ENCODE measurements at regions not wholly inside any gene's neighbourhood (a gene's known extent, or its start where the extent isn't known, plus 50 kb on each side); places are given as distances from the start of the nearest gene placed in this dataset.

DNA sequence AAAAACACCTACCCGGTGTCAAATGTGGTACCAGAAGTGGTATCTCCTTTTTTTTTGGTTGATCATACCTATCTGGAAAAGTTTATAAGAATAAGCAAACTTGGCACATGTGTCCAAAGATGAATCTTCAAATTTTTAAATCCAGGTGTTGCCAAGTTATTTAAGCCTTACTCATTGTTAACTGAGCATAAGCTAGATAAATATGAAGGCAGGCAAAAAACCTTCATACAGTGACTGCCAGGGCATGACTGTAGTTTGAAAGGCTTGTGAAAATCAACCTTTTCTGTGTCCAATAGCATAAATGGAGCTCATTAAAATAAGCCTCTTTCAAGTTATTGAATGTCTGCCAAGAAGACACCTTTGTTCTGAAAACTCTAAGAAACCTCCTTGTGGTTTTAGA is 699.2 kb downstream of the DOK5 start:
- no peak for ATAC-seq
- DNase-seq (ENCODE audit: low spot score in 2 of 2) = no peak
- H3K36me3 Mint-ChIP-seq = no peaks in the 10 kb centered on the region
- peaks cover 6 to 17% of the 10 kb centered on the region in 2 donors for H3K9me3 Mint-ChIP-seq
- H3K27ac Mint-ChIP-seq = no peak overlapping the region

DNA sequence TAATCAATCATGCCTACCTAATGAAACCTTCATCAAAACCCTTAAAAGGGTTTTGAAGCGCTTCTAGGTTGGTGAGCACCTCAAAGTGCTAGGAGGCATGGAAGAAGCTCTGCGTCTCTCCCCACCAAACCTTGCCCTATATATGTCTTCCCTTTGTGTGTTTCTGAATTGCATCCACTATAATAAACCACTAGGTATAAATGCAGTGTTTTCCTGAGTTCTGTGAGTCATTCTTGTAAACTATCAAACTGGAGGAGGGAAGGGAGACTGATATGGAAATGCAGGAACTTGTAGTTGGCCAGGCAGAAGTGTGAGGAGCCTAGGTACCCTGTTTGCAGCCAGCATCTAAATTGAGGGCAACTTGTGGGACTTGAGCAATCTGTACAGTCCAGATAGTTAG is 698.8 kb downstream of the DOK5 start:
- H3K9me3 Mint-ChIP-seq = peaks cover 6 to 17% of the 10 kb centered on the region in 2 donors
- ATAC-seq = no peak
- no peaks in the 10 kb centered on the region for H3K36me3 Mint-ChIP-seq
- no peak overlapping the region for H3K27ac Mint-ChIP-seq
- no peak for DNase-seq (ENCODE audit: low spot score in 2 of 2)

DNA sequence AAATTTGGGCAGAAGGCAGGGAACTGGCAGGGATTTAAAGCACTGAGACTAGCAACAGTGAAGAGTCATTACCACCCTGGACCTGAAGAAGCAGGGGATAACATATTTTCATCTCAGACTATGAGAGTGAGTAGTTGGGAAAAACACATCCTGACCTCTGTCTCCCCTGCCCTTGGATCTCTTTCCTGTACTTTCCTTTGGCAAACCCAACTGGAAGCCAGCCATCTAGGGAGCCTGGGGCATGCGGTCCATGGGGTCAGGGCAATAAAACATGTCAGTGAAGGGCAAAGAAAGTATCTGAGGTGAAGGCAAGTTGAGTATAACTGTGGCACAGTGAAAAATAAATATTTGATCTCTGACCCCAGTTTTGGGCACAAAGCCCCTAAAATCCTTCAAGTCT is 698.2 kb downstream of the DOK5 start:
- Mint-ChIP-seq H3K9me3 (peaks cover 6 to 17% of the 10 kb centered on the region in 2 donors), H3K27ac (no peak overlapping the region), H3K36me3 (no peaks in the 10 kb centered on the region)
- ATAC-seq (no peak), DNase-seq (ENCODE audit: low spot score in 2 of 2) (no peak)

DNA sequence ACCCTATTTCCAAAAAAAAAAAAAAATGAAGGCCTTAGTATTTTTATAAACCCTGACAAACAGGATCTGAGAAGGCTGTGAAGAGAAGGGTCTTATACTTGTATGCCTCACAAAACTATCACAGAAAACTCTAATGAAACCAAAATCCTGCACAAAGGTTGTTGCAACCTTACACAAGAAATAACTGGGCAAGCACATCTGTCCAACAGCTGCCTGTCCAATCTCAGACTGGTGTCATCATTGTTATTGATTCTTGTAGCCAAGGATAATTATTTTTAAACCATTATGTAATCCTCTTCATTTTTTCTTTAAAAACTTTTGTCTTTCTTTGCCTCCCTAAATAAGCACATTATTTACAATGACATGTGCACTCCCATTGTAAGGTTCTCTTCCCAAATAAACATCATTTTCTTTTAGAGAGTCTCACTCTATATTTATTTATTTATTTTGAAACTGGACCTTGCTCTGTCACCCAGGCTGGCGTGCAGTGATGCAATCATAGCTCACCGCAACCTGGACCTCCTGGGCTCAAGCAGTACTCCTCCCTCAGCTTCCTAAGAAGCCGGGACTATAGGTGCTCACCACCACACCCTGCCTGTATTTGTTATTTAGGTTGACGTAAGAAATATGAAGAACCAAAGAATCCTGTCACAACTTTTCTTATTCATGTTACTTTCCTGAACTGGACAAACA is 697.1 kb downstream of the DOK5 start:
- no peaks in the 10 kb centered on the region for H3K36me3 Mint-ChIP-seq
- DNase-seq (ENCODE audit: low spot score in 2 of 2) (no peak), ATAC-seq (no peak)
- no peak overlapping the region for H3K27ac Mint-ChIP-seq
- H3K9me3 Mint-ChIP-seq = peaks cover 6 to 14% of the 10 kb centered on the region in 2 donors

DNA sequence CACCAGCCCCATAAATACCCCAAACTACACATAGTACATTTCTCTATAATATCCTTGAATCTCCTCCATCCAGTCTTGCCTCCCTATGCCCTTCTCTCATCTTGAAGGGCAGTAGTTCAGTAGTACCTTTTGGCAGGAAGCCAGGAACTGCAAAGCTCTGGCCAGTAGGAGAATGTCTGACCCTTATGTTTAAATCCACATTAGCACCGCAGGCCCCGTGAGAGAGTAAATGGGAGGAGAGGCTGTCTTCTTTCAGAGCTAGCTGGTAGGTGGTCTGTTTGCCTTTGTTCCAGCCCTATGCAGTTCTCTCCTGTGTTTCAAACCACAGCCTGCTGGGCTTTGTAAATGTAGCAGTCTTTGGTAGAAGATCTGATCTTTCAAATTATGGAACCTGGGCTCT is 690.7 kb downstream of the DOK5 start:
- peaks cover 0 to 2% of the 10 kb centered on the region in 2 donors for H3K9me3 Mint-ChIP-seq
- DNase-seq (ENCODE audit: low spot score in 2 of 2) = no peak
- no peak for ATAC-seq
- no peaks in the 10 kb centered on the region for H3K36me3 Mint-ChIP-seq
- no peak overlapping the region for H3K27ac Mint-ChIP-seq

DNA sequence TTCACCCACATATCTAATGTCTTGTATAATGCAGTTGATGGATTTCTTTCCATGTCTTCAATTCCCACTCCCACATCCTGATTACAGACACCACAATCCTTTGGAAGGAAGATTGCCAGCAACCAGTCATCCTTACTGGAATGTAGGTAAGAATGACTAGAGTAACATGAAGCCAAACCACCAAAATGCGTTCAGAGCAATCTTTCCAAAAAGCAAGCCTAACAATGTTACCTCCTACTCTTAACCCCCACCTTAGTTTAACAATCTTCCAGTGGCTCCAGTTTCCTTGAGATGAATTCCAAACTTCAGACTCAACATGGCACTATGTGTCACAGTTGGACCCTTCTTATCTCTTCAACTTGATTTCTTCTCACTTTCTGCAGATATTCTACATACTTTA is 685.6 kb downstream of the DOK5 start:
- Mint-ChIP-seq H3K27ac (no peak overlapping the region), H3K36me3 (no peaks in the 10 kb centered on the region), H3K9me3 (peaks cover 10 to 17% of the 10 kb centered on the region in 2 donors)
- no peak for DNase-seq (ENCODE audit: low spot score in 2 of 2)
- no peak for ATAC-seq

DNA sequence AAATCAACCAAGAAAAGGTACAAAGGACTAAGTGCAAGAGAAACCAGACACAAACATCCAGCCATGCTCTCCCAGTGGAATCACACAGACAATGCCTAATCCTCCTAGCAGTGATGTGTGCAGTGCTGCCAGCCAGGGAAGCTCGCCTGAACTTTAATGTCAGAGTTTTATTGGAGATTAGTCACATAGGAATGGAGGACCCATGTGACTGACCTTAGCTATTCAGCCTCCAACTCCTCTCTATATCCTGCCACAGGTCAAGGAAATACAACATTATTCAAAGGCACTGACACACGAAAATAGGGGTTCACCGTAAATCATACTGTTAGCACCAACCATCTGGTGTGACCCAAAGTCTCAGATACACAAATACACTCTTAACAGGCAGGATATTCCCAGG is 684.6 kb downstream of the DOK5 start:
- H3K27ac Mint-ChIP-seq = no peak overlapping the region
- peaks cover 10 to 18% of the 10 kb centered on the region in 2 donors for H3K9me3 Mint-ChIP-seq
- DNase-seq (ENCODE audit: low spot score in 2 of 2) (no peak), ATAC-seq (no peak)
- no peaks in the 10 kb centered on the region for H3K36me3 Mint-ChIP-seq

DNA sequence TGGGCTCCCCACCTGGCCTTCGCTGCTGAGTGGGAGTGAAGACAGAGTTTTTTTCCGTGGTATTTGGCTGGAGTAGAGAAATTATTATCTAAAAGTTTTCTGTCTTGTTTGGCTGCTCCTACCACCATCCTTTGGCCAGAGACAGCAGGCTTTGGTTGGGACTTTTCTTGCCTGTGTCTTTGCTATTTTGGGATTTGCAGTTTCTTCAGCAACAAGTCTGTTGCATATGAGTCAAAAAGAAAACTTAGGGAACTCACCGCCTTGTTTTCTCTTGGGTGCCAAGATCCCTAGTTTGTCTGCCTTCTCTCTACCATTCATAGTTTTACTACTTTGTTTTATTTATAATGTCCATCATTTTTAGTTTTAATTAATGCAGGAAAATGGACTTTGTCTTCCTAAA is 683.8 kb downstream of the DOK5 start:
- peaks cover 10 to 18% of the 10 kb centered on the region in 2 donors for H3K9me3 Mint-ChIP-seq
- no peak for ATAC-seq
- DNase-seq (ENCODE audit: low spot score in 2 of 2) = no peak
- no peaks in the 10 kb centered on the region for H3K36me3 Mint-ChIP-seq
- H3K27ac Mint-ChIP-seq = no peak overlapping the region

DNA sequence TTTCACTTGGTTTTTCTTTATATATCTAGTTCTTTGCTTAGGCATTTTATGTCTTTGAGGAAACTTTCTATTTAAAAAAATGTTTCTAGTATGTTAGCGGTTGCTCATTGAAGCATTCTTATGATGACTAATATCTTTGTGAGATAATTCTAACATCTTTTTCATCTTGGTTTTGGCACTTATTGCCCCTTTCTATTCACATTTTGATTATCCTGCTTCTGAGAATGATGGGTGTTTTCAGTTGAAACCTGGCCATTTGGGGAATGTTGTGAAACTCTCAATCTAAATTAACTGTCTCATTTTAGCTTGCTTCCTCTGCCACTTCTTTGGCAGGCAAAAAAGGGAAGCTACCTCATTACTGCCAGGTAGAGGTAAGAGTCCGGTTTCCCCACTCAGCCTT is 683.1 kb downstream of the DOK5 start:
- Mint-ChIP-seq H3K27ac (no peak overlapping the region), H3K36me3 (no peaks in the 10 kb centered on the region), H3K9me3 (peaks cover 12 to 21% of the 10 kb centered on the region in 2 donors)
- ATAC-seq = no peak
- DNase-seq (ENCODE audit: low spot score in 2 of 2) = no peak

DNA sequence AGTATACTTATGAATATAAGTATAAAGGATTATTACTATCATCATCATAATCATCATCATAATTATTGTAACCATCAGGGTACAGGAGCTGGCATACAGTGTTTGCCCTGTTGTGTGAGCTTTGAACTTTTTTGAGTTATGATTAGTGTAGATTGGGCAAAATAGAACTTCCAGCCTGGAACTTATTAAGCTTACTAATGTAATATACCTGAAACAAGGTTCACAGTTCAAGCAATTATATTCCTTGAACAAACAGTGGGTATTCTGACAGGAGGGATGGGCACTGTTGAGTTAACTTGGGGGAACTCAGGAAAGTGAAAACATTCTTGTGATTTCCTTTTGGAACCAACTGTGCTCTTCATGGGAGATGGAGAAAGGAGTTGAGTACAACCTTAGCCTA is 680.0 kb downstream of the DOK5 start:
- no peaks in the 10 kb centered on the region for H3K36me3 Mint-ChIP-seq
- peaks cover 18 to 24% of the 10 kb centered on the region in 2 donors for H3K9me3 Mint-ChIP-seq
- H3K27ac Mint-ChIP-seq = no peak overlapping the region
- no peak for DNase-seq (ENCODE audit: low spot score in 2 of 2)
- ATAC-seq = no peak

DNA sequence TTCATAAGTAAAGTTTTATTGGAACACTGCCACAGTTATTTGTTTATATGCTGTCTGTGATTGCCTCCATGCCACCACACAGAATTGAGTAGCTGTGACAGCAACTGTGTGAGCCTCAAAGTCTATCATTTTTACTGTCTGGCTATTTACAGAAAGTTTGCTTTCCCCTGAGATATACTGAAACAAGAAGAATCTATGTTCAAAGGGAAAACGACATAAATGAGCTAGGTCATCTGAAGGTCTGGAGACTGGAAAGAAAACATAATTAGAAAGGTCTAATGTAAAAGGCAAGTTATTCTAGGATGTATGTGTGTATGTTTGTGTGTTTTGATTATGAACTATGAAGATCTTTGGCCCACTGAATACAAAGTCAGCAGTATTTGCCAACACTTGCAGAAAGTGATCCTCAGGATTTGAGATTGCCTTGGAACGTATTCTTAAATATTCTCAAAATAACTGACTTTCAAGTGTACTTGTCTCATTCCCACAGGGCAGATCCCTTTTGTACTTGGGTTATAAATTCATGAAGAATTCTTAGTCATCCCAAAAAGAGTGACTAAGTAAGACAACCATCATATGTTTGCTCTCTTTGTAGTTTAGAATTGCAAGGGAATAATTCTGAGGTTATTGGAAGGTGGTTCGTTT is 677.7 kb downstream of the DOK5 start:
- H3K9me3 Mint-ChIP-seq = peaks cover 18 to 25% of the 10 kb centered on the region in 2 donors
- DNase-seq (ENCODE audit: low spot score in 2 of 2) (no peak), ATAC-seq (no peak)
- H3K27ac Mint-ChIP-seq = no peak overlapping the region
- no peaks in the 10 kb centered on the region for H3K36me3 Mint-ChIP-seq

DNA sequence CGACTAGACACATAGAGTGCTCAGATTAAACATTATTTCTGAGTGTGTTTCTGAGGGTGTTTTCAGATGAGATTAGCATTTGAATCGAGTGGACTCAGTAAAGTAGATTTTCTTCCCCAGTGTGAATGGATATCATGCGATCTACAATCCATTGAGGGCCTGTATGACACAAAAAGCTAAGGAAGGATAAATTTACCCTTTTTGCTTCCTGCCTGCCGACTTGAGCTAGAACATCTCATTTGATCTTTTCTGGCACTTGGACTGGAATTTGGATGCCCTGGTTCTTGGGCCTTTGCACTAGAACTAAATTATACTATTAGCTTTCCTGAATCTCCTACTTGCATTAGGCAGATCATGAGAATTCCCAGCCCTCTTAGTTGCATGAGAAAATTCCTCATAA is 675.8 kb downstream of the DOK5 start:
- Mint-ChIP-seq H3K36me3 (no peaks in the 10 kb centered on the region), H3K27ac (no peak overlapping the region), H3K9me3 (peaks cover 9 to 20% of the 10 kb centered on the region in 2 donors)
- DNase-seq (ENCODE audit: low spot score in 2 of 2) = no peak
- ATAC-seq = no peak

DNA sequence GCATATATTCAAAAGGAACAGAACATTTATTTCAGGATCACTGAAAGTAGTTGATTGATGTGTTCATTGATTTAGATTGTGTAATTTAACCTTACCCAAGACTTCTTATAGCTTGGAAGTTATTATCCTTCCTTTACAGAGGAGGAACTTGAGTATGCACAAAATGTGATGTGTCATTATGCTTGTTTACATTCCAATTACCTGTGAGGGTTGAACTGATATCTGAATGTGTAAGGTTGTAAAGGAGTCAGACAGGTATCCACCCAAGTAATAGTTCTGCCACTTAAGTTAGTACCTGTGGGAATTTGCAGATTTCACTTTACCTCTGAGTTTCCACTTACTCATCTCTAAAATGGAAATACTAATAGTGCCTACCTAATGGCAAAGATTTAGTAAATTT is 668.2 kb downstream of the DOK5 start:
- DNase-seq (ENCODE audit: low spot score in 2 of 2) (no peak), ATAC-seq (no peak)
- peaks cover 0 to 11% of the 10 kb centered on the region in 2 donors for H3K9me3 Mint-ChIP-seq
- H3K36me3 Mint-ChIP-seq = no peaks in the 10 kb centered on the region
- no peak overlapping the region for H3K27ac Mint-ChIP-seq

DNA sequence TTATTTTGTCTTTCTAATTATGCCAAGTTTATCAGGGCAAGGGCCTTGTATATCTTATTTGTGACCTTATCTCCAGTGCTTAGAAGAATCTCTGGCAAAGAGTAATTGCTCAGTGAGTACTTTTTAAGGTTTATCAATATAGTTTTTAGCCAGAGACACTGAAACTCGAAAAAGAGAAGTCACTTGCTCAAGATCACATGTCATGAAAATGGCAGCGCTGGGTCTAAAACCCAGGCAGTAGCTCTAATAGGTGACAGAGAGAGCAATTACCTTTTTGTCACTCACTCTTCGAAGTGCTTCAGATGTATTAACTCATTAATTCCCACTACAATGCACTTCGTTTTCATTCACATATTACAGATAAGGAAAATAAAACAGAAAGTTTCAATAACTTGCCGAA is 667.5 kb downstream of the DOK5 start:
- H3K36me3 Mint-ChIP-seq = no peaks in the 10 kb centered on the region

DNA sequence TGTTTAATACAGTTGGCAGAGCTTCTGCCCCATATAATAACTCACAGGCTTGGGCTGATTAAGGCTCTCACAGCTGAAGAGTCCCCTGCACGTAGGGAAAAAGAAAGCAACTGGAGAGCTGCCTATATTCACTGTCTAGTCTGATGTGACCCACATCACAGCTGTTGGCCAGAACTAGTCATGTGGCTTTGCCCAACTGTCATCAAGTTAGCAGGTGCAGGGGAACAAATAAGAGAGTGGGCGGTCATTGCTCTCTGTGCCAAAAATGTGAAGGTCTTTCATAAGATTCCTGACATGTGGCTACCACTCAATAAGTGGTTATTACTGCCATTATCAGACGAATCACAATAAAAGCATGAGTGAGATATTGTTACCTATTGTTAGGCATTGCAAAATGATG is 665.2 kb downstream of the DOK5 start:
- peaks cover 0 to 10% of the 10 kb centered on the region in 2 donors for H3K9me3 Mint-ChIP-seq
- ATAC-seq = no peak
- no peaks in the 10 kb centered on the region for H3K36me3 Mint-ChIP-seq
- H3K27ac Mint-ChIP-seq = no peak overlapping the region
- no peak for DNase-seq (ENCODE audit: low spot score in 2 of 2)

More for the DNA sequence above, 667.5 kb downstream of the DOK5 start:
- DNase-seq (ENCODE audit: low spot score in 2 of 2) = no peak
- H3K27ac Mint-ChIP-seq = no peak overlapping the region
- no peak for ATAC-seq
- peaks cover 0 to 8% of the 10 kb centered on the region in 2 donors for H3K9me3 Mint-ChIP-seq

DNA sequence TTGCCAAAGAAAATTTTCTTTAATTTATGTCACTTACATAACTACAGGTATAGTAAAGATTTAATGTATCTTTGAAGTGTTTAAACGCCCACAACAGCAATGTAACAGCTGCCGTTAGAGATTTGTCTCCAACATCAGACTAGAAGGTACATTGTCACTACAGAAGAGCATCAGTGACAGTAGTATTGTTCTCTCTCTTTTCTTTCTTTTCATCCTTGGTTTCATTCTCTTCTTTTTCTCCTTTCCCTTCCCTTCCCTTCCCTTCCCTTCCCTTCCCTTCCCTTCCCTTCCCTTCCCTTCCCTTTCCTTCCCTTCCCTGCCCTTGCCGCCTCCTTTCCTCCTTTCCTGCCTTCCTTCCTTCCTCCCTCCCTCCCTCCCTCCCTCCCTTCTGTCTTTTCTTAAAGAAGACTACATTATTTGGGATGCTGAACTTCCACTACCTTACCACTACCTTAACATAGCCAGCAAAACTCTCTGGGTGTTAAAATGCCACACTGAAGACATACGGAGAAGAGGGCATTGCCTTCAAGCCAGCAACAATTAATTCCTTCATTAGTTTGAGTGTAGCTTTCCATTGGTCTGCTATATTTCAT is 663.9 kb downstream of the DOK5 start:
- H3K36me3 Mint-ChIP-seq = no peaks in the 10 kb centered on the region
- no peak for DNase-seq (ENCODE audit: low spot score in 2 of 2)
- ATAC-seq = no peak
- H3K27ac Mint-ChIP-seq = no peak overlapping the region
- peaks cover 0 to 5% of the 10 kb centered on the region in 2 donors for H3K9me3 Mint-ChIP-seq

DNA sequence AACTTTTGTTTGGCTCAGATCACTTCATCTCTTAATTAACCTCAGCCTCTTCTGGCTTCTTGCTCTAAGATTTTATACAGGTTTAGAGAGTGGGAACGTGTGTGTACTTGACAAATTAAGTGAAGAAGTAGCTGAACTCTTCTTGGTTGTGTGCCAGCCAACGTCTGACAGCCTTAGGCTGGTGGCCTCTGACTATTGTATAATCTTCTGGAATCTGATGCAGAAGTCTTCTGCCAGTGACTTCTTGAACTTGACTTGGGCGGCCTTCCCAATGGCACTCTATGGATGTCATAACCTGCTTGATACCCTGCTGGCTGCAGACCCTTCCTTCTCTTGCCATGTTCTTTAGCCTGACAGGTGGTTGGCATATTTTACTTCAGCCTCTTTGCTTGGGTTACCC is 660.5 kb downstream of the DOK5 start:
- Mint-ChIP-seq H3K36me3 (no peaks in the 10 kb centered on the region), H3K27ac (no peak overlapping the region), H3K9me3 (peaks cover 5% of the 10 kb centered on the region in 2 donors)
- ATAC-seq = no peak
- DNase-seq (ENCODE audit: low spot score in 2 of 2) = no peak

DNA sequence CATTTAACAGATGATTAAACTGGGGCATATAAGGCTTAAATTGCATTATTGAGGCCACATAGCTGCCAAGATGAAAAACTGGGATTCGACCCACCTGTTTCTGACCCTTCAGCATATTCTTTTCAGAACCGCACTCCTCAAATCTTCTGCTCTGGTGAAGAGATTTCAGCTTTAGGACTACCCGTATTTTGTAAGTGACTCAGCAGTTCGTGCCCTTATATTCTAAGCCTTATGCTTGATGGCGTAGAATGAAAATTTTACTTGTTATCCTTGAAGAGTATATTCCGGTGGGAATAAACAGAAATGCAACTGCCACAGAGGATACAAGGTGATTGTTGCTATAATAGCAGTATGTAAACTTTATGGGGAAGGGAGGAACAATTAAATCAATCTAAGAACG is 657.1 kb downstream of the DOK5 start:
- Mint-ChIP-seq H3K27ac (no peak overlapping the region), H3K9me3 (peaks cover 5% of the 10 kb centered on the region in 2 donors), H3K36me3 (no peaks in the 10 kb centered on the region)
- ATAC-seq (no peak), DNase-seq (ENCODE audit: low spot score in 2 of 2) (no peak)

All from activated naive CD4-positive, alpha-beta T cell treated with anti-CD3 and anti-CD28 coated beads, Interleukin-2, amount 50 U/mL, for 72 hours (primary cell).